Stimulated activated CD4-positive, alpha-beta T cell treated with anti-CD3 and anti-CD28 coated beads, Interleukin-1b, Interleukin-23, amount 100 ng/mL, for 4 hours (primary cell): ENCODE measurements at regions not wholly inside any gene's neighbourhood (a gene's known extent, or its start where the extent isn't known, plus 50 kb on each side); places are given as distances from the start of the nearest gene placed in this dataset.
A peak's percentile ranks its signal among the peaks of the same experiment; 100 is the strongest.

ENCODE experiments used
- DNase-seq, 2 donors: peaks; one replicate each; pipeline ENCODE4 v3.0.0-alpha.2; 2020; ENCODE audit warnings: low read depth in 2 of 2

DNA sequence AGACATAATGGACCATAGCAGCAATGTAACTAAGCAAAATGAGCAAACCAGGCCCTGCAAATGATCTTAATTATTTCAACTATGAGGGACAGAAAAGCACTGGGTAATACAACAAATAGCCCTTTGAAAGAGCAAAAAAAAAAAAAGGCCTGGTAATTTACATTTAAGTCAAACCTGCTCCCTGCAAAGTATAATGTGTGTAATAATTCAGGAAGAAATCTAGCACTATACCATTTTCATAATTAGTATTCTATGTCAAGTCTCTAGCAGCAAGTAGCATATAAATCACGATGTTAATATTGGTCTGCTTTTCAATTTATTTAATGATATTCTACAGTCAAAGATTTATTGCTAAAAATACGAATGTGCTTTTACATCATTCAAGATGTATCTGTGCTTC lies 489.6 kb downstream of the BMP2 start:
- no peak for DNase-seq

DNA sequence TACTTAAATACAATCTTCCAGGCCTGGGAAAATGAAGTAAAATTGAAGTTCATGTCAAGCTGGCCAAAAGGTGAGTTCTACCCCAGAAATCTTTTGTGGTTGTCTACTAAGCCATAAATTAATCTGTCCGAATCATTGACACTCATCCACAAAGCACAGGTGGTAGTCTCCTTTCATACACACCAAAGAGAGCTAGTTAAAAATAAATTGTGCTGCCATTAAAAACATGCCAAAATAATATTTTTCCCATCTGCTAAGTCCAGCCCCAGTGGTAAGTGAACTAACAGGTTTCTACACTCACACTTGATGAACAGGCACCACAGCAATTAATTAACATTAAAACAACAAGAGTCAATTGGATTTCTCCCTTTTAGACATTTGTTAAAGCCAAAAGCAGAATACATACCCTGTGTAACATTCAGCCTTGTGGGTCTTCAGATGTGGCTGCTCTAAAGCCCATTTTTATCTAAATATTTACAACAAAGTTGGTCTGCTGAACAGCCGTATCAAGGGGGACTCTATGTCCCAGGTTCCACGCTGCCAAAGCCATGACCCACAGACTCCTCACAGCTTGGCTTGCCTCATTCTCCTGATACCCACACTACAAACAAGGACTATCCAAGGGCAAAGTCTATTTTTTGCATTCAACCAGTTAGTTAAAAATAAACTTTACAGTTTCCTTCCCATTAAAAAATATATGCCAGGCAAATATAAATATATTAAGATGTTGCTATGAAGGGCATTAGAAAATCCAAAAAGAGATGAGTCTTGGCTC lies 490.4 kb downstream of the BMP2 start:
- DNase-seq, result no peak

DNA sequence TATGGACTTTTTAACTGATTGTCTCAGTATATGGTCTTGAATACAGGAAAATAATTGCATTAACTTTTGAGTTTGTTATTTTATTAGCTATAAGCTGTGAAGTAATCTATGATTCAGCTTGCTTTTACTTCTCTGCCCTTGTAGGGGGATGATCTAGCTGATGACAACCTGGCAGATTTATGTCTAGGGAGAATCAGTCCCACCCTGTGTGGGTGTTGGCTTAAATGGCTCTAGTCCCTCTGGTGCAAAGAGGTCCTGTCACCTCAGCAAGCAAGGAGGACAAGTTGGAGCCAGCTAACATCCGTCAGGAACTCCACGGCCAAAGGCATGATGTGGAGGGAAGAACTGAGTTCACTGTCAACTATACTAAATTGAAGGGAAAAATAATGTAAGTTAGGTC lies 495.3 kb downstream of the BMP2 start:
- no peak for DNase-seq

DNA sequence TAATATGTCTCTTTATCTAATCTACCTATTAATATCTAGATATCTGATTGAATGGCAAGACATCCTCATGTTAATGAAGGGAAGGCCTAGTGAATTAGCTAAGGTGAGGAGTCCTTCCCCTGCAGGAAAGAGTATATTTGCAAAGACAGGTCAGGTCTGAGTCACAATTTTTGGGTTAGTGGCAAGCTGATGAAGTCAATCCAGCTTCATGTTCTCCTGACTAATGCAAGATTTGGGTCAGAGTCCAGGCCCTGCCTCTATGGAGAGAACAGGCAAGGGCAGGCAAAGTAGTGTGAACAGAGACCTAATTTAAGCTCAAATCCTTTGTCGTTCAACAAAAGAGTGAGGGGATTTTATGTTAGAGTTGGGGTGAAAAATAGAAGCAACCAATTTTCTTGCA lies 496.7 kb downstream of the BMP2 start:
- no peak for DNase-seq

- DNase-seq, result no peak
These were observed 502.0 kb downstream of the BMP2 start for GRCh38 chr20:7269452-7269851.

DNA sequence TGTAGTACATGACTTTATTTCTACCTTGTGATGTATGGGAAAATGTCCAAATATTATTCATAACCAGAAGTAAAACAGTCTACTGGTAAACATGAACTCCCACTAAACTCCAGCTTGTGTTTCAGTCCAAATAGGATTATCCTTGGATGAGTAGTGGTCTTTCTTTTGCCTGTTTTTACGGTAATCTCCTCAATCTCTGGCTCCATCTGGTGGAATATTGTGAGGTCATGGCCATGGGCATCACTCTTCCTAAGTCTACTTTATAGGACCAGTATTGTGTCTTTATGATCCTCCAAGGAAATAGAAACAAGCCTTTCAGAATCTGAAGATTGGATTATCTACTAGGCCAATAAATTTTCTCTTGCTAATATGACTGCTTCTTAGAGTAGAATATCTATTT lies 505.0 kb downstream of the BMP2 start:
- no peak for DNase-seq

GRCh38 chr20:7274870-7275269 lies 507.4 kb downstream of the BMP2 start:
- no peak for DNase-seq

DNA sequence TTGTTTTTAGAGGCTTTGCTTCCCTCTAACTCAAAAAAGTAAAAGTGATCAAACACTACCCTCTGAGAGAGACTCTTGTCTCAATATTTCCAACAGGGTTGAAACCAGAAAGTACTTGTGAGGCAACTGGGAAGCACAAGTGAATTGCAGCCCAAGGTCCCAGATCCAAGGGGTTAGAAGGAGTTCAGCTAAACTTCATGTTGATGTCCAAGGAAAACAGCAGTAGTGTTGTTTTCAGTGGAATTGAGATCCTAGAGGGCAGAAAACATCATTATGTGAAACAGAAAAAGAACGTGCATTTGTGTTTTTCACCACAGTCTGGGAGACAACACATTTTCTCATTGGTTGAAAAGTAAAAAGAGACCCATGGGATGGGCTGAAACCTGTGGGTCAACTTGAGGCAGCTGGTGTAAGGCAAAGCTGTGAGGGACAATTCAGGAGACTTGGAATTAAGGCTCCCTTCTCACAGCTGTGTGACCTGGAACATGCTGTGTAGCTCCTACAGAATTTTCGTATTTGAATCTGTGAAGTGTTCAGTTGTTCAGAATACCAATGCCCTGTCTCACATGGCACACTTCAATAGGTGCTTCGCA lies 508.3 kb downstream of the BMP2 start:
- DNase-seq, result no peak

GRCh38 chr20:7285918-7286556 lies 518.6 kb downstream of the BMP2 start:
- DNase-seq, result peak in 1 of 2 donors; percentile 1

DNA sequence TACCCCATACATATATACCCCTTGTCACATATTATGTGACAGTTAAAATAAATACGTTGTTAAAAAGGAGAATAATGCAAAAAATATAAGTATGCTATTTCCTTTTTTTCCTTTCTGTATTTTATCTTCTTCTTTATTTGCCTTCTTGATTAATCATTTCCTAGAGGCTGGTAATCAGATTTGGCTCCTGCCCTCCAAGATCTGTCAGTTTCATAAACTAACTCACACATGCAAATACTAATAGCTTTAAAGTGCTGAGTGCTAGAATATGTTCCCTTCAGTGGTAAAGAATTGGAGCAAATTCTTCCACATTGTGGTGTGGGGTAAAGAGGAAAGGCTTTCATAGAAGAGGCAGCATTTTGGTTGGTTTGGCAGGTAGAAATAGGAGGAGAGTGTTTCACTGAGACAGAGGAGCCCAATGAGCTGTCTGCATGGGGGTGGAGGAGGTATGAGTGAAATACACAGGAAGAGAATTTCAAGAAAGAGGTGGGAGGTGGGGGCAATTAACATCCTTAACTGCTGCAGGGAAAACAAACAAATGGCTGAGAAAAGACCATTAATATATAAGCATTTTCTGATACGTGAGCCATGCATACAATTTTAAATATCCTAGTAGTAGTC lies 523.9 kb downstream of the BMP2 start:
- no peak for DNase-seq

GRCh38 chr20:7291946-7292345 lies 524.5 kb downstream of the BMP2 start:
- no peak for DNase-seq

- no peak for DNase-seq
These were observed 527.4 kb downstream of the BMP2 start for GRCh38 chr20:7294816-7295360.

DNA sequence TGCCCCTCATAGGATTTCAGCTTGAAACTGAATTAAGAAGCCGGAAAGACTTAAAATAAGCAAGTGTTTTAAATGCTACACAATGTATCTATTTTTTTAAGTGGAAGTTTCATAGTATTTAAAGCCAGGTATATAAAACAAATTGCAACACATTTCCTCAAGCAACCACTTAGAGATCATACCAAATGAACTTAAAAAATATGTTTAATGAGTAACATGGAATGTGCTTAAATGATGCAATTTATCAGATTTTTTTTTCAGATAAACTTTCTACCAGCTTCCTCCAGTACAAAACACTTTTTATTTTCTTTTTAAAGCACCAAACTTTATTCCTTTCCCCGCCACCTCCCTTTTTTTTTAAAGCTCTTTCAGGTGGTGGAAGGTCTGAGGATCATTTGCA lies 534.3 kb downstream of the BMP2 start:
- no peak for DNase-seq

DNA sequence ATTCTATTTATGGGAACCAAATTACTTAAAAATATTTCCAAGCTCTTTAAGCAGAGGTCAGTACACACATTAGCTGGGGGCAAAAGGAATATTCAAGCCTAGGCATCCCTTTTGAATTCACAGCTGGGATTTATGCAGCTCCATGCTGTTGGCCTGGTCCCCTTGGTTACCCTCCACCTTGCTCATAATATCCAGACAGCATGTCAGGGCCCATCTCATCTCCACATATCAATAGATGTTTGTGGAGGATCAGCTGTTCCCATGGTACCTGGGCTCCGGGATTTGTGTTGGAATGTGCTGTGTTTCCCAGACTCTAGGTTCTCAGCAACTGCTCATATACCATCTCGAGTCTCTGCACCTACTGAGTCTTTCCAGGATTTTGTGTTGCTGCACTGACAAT lies 534.8 kb downstream of the BMP2 start:
- DNase-seq, result no peak

- no peak for DNase-seq
These were observed 538.5 kb downstream of the BMP2 start for GRCh38 chr20:7305976-7306375.

DNA sequence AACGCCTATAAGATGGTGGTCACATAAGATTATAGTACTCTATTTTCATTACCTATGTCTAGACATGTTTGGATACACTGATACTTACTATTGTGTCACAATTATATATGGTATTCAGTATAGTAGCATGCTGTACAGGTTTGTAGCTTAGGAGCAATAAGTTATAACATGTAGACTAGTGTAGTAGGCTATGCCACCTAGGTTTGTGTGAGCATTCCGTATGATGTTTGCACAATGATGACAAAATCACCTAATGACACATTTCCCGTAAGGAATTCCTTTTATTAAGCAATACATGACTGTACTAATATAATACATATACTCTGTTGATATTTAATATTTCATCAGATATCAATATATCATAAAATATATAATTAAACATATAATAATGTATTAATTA lies 540.7 kb downstream of the BMP2 start:
- no peak for DNase-seq

GRCh38 chr20:7313047-7313446 lies 545.6 kb downstream of the BMP2 start:
- DNase-seq, result no peak

DNA sequence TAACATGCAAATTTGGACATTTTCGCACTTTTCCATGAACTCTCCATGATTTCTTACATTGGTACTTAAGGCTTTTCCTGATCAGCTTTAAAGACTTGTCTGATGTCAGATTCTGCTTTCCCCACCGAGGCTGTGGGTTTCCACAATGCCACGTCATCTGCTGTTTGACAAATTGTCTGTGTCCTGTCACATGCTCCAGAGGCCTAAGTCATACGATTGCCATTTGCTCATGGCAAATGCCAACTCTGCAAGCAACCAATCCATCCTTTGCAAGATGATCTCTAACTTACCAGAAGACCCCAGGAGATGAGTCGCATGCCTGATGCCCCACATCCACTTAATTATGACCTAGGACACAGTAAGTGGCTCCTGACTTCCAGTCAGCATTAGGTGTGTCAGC lies 556.5 kb downstream of the BMP2 start:
- DNase-seq, result no peak

GRCh38 chr20:7327810-7328209 lies 560.3 kb downstream of the BMP2 start:
- no peak for DNase-seq

- no peak for DNase-seq
These were observed 563.4 kb downstream of the BMP2 start for GRCh38 chr20:7330850-7331249.

DNA sequence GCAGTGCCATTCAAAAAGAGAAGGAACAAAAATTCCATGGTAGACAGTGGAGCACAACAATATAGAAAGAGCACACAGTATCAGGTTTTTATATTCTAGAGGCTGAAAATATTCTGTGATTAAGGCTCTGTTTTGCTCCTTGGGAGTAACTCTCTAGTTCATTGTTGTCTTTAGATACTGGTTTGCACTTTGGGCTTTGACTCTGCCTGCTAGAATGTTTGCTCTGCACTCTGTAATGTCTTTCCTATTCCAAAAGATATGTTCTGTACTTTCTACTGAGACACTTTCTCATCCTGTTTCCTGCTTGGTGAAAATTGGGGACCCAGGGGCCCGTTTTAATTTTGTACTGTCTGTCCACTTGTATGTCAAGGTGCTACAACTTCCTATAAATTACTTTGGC lies 564.7 kb downstream of the BMP2 start:
- no peak for DNase-seq

DNA sequence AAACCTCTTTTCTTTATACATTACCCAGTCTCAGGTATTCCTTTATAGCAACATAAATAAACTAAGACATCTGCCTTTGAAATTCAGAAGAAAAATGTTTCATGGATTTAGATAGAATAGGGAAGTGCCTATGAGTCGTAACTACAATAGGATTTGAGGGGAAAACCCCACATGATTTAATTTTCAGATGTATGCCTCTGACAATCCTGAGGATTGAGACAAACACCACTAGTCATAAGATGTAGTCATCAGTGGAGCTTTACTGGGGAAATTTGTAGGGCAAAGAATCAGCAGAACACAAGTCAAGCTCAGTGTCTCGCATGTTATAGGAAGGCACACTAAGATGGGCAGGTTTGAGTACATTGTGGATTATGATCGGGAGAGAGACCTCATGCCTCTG lies 566.4 kb downstream of the BMP2 start:
- no peak for DNase-seq

DNA sequence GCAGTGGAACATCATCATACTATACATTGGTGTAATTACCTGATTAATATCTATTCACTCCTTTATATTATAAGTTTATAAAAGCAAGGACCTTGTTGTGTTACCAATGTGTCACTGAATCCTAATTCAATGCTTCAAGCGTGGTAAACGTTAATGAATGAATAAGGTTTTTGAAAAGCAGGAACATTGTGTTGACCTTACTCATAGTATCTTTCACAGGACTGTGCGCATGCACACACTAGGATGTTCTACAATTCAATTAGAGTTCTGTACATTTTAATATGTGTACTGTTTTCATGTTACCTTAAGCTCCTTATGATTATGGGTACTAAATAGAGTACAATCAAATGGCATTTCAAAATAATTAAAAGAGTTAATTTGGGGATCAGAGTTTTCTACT lies 578.5 kb downstream of the BMP2 start:
- no peak for DNase-seq
